NCI-H82 treated with DMSO at 0.1 percent for 48 hours (cell line): ENCODE measurements at regions not wholly inside any gene's neighbourhood (a gene's known extent, or its start where the extent isn't known, plus 50 kb on each side); places are given as distances from the start of the nearest gene placed in this dataset.

ENCODE experiments used
- DNase-seq: peaks from one replicate; lab custom pipeline; 2025; ENCODE audit not compliant: unreplicated experiment; lab: John Stamatoyannopoulos, UW

DNA sequence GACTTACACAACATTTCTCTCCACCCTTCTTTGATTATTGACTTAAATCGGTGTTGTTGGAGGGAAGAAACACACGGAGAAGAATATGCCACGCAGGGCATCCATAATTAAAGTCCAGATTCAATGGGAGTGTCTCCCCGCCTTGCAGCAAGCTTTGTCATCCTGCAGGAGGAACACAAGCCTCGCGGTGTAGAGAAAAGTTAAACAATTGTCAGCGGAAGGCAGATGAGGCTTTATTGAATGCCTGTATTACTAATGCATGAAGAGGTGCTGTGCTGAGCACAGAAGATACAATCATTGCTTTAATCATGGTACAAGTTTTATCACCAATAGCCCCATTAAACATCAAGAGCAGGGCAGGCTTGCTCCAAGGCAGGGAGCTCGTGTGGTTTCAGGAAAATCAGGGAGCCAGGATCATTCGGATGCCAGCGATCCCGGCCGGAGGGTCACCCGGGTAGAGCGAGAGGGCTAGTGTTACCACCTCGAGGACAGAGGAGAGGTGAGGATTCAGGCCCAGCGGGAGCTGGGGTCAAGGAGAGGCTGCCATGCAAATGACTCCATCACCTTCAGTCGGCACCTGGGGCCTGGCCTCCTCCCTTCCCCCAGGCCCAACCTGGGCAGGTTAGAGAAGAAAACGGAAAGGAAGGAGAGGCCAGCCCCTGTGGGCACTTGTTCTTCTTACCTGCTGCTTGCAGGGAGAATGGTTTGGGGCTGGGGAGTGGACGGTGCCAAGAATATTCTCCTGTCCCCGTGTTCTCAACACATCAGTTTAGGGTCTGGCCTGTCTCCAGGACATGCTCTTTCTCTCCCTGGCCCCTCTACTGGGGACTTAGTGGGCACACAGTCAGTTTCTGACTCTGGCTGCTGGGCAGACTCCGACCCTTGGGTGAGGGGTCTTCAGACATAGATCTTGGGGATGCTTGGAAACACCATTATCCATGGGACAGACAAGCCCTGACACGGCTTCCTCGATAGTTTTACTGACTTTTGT lies 289.5 kb downstream of the IRX2 start:
- DNase-seq, result no peak

DNA sequence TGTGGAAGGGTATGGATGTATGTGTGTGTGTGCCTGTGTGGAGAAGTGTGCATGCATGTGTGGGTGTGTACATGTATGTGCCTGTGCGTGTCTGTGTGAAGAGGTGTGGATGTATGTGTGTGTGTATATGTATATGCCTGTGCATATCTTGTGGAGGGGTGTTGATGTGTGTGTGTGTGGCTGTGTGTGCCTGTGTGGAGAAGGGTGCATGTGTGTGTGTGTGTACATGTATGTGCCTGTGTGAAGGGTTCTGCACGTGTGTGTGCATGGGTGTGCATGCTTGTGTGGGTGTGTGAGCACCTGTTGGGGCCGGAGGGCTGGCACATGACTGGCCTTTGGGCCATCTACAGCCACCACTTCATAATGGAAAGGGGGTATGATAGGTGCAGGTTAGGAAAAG lies 291.4 kb downstream of the IRX2 start:
- no peak for DNase-seq

DNA sequence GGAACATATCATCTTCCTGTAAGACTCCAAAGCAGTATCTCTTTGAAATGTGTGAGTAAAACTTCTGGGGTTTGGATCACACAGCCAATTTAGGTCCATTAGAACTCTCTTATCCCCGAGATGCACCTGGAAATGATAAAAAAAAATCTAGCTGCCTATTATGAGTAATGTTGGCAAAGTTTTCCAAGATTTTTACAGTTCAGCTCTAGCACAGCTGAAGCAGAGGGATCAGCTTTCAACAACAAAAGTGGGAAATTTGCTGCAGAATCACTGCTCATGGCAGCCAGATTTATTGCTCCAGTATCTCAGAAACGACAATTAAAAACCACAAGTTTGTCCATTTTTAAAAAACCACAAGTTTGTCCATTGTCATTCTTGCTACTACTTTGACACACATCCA lies 292.2 kb downstream of the IRX2 start:
- DNase-seq, result no peak

DNA sequence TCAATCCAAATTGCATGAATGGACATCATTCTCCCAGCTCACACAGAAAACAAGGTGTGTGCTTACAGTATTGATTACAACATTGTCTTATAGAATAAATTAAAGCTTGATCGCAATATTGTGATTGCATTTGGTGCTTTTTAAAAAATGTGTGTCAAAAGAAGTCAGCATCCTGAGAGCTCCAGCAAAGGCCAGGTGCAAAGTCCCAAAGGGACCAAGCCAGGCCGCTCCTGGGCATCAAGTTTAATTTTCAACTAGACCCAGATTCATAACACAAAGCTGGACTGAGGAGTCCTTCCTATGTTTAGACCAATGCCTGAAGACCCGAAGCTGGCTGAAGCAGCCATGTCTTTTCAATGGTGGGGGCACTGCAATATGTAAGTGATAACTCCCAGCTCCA lies 295.6 kb downstream of the IRX2 start:
- no peak for DNase-seq

DNA sequence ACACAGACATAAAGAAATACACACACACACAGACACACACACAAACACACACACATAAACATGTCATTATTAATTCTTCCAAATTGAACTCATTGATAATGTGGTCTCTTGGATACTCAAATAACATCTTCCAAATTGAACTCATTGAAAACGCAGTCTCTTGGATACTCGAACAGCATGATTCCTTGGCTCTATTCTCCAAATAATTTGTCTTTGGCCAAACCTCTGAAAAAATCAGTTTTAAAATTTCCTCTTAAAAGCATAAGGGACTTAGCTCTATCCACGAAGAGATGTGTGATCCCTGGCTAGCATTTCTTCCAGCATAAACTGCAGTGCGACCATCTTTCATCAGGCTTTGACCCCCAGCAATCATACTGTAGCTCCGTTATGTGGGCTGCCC lies 296.6 kb downstream of the IRX2 start:
- DNase-seq, result no peak

DNA sequence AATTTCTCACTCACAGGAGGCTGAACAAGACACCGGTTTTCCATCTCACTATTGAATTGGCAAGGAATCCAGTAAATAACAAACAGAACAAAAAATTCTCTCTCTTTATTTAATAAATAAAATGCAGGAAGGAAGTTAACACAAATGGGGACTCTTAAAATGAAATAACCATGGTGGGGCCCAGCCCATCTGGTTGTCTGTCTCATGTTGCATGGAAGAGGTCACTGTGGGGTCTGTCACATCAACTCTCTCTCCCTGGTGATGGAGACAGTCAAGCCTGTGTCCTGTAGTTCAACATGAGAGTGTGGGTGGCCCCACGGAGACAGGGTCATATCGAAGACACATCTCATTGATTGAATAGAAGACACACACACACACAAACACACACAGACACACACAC lies 297.7 kb downstream of the IRX2 start:
- DNase-seq, result no peak

DNA sequence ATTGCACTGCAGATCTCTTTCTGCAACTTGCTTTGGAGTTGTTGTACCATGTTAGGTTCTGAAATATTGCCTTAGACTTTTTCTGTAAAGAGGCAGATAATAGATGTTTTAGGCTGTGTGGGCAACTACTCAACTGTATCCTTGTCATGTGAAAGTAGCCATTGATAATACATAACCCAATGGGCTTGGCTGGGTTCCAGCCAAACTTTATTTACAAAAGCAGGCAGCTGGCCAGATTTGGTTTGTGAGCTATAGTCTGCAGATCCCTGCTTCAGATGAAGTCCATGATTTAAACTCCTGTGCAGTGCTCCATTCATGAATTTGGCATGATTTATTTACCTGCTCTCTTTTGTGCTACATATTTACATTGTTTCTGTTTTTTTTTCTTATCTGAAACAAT lies 300.4 kb downstream of the IRX2 start:
- DNase-seq, result no peak

DNA sequence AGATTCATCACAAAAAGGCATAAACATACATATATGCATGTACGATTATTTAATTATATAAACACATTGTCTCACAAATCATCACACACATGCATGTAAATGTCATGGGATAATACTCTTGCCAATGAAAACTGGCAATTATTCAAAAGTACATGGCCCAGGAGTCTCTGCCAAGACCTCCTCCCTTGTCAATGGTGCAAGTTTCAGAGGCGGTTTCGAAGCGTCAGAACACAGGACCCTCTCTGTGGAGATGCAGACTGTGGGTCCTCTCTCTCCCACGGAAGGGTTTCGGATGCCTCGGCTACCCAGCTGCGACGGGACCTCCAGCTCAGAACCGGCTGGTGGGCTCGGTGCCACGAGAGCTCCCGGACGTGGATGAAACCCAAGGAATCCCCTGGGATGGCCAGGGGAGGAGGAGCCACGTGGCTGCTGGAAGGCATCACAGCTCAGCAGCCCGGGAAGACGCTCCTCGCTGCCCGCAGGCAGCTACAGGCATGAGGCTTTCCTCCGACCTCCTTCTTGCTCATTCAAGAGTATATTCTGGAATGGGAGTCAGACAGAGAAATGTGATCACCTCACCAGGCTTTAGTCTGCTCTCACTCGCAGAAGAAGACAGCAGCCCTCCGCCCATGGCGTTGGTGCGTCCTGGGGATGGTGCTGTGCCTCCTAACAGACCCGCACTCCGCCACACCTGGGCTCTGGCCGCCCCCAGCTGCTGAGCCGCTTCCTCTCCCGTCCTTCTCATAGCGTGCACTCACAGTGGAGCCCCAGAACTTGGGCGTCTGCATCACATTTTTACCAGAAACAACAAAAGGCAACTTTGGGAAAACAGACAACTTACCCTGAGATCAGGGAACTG lies 308.8 kb downstream of the IRX2 start:
- DNase-seq, result no peak

DNA sequence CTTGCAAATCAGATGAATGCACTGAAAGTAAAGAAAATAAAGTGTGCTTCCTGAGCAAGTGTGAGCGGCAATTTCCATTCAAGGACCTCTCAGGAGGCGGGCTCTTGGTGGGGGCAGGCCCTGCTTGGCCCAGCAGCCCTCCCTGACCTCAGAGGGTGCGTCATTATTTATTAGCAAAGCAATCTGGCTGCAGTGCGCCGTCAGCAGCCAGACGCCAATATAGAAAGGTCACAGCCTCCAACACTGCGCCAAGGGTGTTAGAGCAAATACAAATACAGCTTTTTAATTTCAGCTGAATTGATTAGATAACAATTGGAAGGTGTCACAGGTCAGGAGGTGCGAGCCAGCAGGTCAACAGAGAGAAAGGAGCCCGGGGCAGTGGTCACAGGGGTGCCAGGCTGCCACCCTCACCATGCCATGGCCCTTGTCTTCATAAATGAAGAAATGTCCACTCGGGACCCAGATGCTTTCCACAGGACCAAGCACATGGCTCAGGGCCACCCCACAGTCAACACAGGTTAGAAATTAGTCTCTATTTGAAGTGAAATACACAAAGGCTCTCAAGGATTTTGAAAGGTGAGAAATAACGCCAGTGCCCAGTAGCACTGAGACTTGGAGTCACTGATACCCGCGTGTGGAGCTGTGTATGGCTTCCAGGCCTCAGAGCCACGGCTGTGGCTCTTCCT lies 309.8 kb downstream of the IRX2 start:
- no peak for DNase-seq

DNA sequence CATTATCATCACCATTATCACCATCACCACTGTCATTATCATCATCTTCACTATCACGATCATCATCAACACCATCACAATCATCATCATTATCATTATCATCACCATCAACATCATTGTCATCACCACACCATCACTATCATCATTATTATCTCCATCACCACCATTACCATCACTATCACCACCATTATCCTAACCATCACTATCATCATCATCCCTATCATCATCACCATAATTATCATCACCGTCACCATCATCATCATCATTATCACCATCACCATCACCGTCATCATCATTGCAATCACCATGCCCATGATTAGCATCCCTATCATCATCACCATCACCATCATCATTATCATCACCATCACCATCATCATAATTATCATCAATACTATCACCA lies 311.9 kb downstream of the IRX2 start:
- no peak for DNase-seq

DNA sequence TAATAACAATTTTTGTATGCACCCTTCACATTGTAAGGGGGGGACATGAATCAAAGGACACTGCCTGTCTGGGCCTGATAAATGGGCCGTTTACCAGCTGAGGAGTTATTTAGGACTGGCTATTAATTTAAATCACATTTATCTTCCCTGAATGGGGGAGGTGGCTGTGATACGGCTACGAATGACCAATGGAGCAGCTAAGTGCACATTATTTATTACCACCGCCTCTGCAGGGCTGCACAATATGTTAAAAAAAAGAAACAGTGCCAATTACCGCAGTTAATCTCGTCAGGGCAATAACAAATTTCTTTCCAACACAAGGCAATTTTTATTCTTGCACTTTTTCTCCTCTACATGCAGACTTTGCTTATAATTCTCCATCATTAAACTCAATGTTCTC lies 318.4 kb downstream of the IRX2 start:
- no peak for DNase-seq

DNA sequence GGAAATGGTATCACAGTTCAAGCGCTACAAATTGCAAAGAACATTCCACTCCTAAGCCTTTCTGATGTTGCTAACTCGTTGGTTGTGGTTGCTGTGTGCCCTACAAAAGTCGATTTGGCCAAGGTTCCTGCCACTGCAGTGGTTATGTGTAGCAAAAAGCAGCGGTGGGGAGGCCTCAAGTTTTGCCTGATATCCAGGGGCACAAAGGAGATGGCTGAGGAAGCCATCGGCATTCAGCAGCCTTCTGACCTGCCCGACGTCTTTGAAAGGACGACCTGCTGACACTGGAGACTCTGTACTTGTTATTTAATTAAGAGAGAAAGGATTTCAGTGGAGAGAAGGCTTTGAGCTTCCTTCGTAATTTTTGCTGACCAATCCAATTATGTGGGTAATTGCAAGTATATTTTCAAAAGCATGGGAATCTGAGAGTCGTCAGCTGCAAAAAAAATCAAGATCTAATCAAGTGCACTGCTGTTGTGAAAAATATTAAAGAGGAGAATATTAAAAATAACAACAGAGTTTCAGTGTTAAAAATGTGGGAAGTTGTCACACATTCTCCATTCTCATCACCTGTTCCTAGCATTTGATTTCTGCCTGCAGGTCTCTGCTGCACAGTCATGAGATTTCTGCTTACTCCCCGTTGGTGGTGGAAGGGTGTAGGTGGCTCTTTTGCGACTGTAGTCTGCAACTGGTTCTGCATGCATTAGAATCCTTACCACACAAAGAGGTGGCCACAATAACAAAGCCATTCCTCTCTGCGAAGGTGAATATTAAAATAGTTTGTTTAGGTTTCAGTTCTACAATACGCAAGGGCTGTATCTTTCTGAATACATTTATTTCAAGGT lies 319.2 kb downstream of the IRX2 start:
- DNase-seq, result no peak

DNA sequence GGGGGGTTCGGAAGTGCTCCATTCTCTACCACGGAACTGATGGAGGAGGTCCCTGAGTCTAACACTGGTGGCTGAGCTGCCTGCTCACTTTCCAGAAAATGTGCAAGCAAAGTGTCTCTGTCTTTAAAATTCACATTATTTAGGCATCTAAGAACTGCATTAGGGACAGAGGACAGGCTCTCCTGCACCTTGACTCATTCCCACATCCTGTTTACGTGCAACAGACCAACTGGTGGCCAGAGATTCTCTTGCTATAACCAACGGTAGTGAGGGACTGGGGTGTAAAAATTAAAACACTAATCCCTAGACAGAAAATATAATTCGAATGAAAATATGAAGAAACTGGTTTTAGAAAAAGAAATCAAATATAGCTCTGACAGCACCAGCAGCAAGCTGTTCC lies 320.9 kb downstream of the IRX2 start:
- peak; percentile 31 for DNase-seq

DNA sequence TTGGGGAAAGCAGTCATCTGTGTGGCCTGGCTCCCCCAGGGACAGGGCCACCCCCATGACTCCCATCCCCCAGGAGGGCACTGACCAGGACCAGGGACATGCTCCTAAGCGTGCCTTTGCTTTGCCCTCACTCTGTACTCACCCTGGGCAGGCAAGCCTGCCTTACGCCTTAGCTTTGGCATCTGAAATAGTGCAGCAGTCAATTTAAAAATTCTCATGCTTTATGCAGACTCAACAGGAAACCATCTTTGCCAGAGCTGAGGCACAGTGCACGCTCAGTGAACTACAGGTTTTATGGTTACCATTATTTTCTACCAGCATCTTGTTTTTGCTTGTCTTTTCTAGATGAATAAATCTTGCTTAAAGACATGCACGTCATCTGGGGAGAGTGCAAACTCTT lies 323.5 kb downstream of the IRX2 start:
- DNase-seq, result no peak

DNA sequence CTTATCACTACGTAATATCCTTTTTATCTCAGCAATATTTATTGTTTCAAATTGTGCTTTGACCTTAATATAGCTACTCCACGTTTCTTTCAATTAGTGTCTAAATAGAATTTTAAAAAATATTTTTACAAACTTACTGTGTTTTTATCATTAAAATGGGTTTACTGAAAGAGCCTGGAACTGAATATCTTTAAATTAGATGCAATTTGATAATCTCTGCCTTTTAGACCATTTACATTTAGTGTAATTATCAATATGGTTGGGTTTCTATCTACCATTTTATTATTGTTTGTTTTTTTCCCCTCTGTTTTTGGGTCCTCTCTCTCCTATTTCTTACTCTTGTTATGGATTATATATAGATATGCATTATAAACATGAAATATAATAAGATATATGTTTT lies 327.8 kb downstream of the IRX2 start:
- no peak for DNase-seq

DNA sequence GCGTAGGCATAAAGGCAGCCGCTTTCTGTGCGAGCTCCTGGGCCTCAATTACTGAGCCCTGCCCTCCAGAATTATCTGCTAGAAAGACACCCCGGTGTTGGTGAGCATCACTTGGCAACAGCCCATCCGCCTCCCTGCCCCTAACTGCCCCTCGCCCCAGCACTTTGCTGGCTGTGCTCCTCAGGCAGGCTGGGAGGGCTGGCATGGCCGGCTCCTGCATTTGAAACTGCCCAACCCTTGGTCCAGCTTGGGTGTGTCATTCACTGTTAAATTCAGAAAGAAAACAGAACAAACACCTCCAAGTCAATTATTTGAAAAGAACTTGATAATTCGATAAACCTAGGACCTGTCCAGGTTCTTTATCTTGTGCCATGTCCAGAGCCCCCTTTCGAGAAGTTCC lies 334.2 kb downstream of the IRX2 start:
- DNase-seq, result no peak

DNA sequence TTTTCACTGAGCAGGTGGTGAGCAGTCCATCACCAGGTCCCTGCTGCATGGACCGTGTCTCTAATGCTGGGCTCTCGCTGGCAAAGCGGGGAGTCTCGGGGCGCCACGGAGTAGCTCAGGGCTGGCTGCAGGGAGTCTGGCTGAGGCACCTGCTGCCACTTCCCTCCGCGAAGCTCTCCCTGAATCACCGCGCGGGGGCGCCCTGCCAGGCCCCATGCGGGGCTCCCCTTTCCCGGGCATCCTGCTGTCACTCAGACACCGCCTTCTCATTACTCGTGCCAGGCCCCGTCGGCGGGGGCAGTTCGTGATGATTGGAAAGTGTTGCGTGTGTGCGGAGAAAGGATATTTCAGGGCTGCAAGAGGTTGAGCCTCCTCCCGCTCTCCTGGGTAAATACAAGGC lies 335.8 kb downstream of the IRX2 start:
- DNase-seq, result no peak

DNA sequence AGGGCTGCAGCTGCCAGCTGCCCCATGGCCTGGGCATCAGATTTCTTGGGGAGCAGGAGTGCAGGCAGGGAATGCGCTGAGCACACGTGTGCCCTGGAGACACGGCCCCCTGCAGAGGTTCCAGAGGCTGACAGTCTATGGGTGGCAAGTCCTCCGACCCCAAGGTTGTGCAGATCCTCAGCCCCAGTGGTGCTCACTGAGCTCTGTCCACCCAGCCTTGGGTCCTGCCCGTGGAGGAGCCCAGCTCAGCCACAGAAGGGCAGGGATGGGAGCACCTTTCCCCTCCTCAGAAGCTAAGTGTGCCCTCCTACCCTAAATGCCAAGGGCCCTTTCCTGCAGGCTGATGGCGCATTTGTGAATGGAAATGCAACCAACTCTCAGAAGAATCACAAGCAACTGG lies 341.0 kb downstream of the IRX2 start:
- DNase-seq, result no peak

DNA sequence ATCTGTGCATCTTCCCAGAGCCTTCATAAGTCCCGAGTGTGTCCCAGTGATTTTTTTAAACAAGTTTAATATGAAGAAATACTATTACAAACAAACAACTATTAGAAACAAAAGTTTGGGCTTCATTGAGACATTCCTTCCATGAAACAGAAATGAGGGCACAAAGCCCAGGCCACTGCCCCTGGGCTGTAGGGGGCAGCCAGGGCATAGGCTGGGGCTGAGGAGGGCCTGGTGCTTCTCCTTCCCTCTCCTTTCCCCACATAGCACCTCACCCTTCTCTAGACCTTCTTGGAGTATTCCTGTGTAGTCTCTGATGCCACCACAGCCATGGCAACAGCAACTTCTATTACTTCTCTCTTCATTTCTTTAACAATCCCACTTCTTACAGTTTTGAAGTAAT lies 348.2 kb downstream of the IRX2 start:
- no peak for DNase-seq

DNA sequence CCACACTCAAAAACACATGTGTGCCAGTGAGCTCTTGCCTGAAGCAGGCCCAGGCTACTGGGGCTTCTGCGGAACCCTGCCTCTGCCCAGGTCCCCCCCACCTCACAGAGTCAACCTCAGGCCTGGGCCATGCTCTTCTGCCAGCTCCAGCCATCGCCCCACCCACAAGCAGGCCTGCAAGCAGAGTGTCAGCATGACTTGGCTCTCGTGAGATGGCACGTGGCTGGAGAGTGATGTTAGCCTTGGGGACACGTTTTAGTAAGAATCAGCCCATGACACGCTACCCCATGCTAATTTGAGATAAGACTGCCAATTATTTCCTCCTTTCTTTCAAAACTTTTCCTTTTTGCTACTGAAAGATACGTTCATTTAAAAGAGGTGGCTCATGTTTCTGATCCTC lies 351.7 kb downstream of the IRX2 start:
- DNase-seq, result no peak

DNA sequence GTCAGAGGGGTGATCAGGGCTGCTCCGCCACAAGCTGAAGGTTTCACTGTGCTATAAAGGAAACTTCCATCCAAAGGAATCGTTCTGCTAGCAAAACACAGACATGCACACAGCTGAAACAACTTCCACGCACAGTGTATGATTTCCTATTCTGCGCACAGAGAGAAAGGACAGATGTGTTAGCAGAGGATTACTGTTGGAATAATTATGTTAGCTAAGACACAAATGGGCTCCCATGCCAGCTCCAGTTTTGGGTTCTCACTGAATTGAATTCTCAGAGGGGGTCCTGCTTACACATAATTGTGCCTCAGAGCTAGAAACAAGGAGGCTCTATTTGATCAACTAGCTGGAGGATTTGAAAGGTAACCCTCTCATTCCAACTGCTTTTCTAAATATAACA lies 352.4 kb downstream of the IRX2 start:
- no peak for DNase-seq
